Stimulated activated CD8-positive, alpha-beta memory T cell treated with anti-CD3 and anti-CD28 coated beads, Interleukin-2, amount 100 ng/mL, for 1 hour (primary cell): ENCODE measurements at regions not wholly inside any gene's neighbourhood (a gene's known extent, or its start where the extent isn't known, plus 50 kb on each side); places are given as distances from the start of the nearest gene placed in this dataset.
"Not testable (repeated sequence)": the region's sequence is repeated elsewhere in the genome, so short reads cannot be mapped to it uniquely, and the experiment has no call there.

ENCODE experiments used
- DNase-seq, 2 donors: peaks; one replicate each; pipeline ENCODE4 v3.0.0-alpha.2; 2020; ENCODE audit warnings: low read depth in 2 of 2

- no peak for DNase-seq
These were observed 278.4 kb downstream of the NDUFA10 start for GRCh38 chr2:239746559-239747246.

GRCh38 chr2:239745386-239746227 is 279.5 kb downstream of the NDUFA10 start:
- no peak for DNase-seq

GRCh38 chr2:239744706-239745340 is 280.3 kb downstream of the NDUFA10 start:
- no peak for DNase-seq

GRCh38 chr2:239743206-239743605 is 281.9 kb downstream of the NDUFA10 start:
- no peak for DNase-seq

GRCh38 chr2:239742377-239742776 is 282.8 kb downstream of the NDUFA10 start:
- DNase-seq, result no peak

GRCh38 chr2:239739206-239739605 is 285.9 kb downstream of the NDUFA10 start:
- DNase-seq, result no peak

- DNase-seq, result no peak
These were observed 287.0 kb downstream of the NDUFA10 start for GRCh38 chr2:239738159-239738558.

GRCh38 chr2:239737144-239737463 is 288.0 kb downstream of the NDUFA10 start:
- DNase-seq, result no peak

GRCh38 chr2:239736358-239737143 is 288.6 kb downstream of the NDUFA10 start:
- DNase-seq, result no peak

GRCh38 chr2:239735829-239736357 is 289.2 kb downstream of the NDUFA10 start:
- DNase-seq, result no peak

- no peak for DNase-seq
These were observed 289.9 kb downstream of the NDUFA10 start for GRCh38 chr2:239735131-239735828.

GRCh38 chr2:239734436-239735005 is 290.6 kb downstream of the NDUFA10 start:
- DNase-seq, result no peak

GRCh38 chr2:239732666-239733010 is 292.5 kb downstream of the NDUFA10 start:
- no peak for DNase-seq

- DNase-seq, result no peak
These were observed 293.0 kb downstream of the NDUFA10 start for GRCh38 chr2:239731998-239732665.

GRCh38 chr2:239731422-239731821 is 293.7 kb downstream of the NDUFA10 start:
- no peak for DNase-seq

GRCh38 chr2:239730897-239731296 is 294.2 kb downstream of the NDUFA10 start:
- DNase-seq, result no peak

- DNase-seq, result not testable (repeated sequence)
These were observed 294.6 kb downstream of the NDUFA10 start for GRCh38 chr2:239730567-239730882.

GRCh38 chr2:239729681-239730566 is 295.2 kb downstream of the NDUFA10 start:
- no peak for DNase-seq

- no peak for DNase-seq
These were observed 296.0 kb downstream of the NDUFA10 start for GRCh38 chr2:239729151-239729550.
